Nephron (organoid): ENCODE measurements at regions not wholly inside any gene's neighbourhood (a gene's known extent, or its start where the extent isn't known, plus 50 kb on each side); places are given as distances from the start of the nearest gene placed in this dataset.
A peak's percentile ranks its signal among the peaks of the same experiment; 100 is the strongest.

Experiments
- H3K27ac Mint-ChIP-seq, 3 experiments: 2 replicates each; pipeline ENCODE4 v1.8.0; 2020; ENCODE audit warnings: mixed read lengths in 3 of 3, mild to moderate bottlenecking in 2 of 3, moderate library complexity in 1 of 3
- H3K27me3 Mint-ChIP-seq: 2 replicates; pipeline ENCODE4 v1.8.0; 2021; ENCODE audit warnings: low read depth, mild to moderate bottlenecking, moderate library complexity, mixed read lengths
- H3K36me3 Mint-ChIP-seq: 2 replicates; pipeline ENCODE4 v1.8.0; 2020; ENCODE audit warnings: low read depth, mixed read lengths
- H3K4me1 Mint-ChIP-seq: 2 replicates; pipeline ENCODE4 v1.8.0; 2020; ENCODE audit warnings: mixed read lengths
- H3K4me3 Mint-ChIP-seq, 3 experiments: 2 replicates each; pipeline ENCODE4 v1.8.0; 2020; ENCODE audit warnings: mild to moderate bottlenecking in 3 of 3, mixed read lengths in 3 of 3, moderate library complexity in 2 of 3
- H3K9me3 Mint-ChIP-seq: 2 replicates; pipeline ENCODE4 v1.8.0; 2020; ENCODE audit warnings: mixed read lengths
- CTCF ChIP-seq, 3 experiments: fragments of 200-600 bp; sonication (generic); IDR thresholded peaks; one replicate each; pipeline ENCODE4 v1.5.0; 2021; ENCODE audit warnings: antibody characterized with exemption in 3 of 3; ENCODE audit not compliant: unreplicated experiment in 3 of 3

GRCh38 chrX:2592279-2592678 is 91.5 kb upstream of the DHRSX start:
- no peak for TF ChIP-seq CTCF (IDR thresholded peaks at IDR 0.05; ENCODE audit: unreplicated experiment in 3 of 3)
- H3K9me3 Mint-ChIP-seq: no peaks in the 10 kb centered on the region
- H3K27ac Mint-ChIP-seq: no peak overlapping the region
- no peak overlapping the region for H3K4me3 Mint-ChIP-seq
- H3K27me3 Mint-ChIP-seq: peaks cover 12% of the 10 kb centered on the region
- peaks cover 14% of the 10 kb centered on the region for H3K36me3 Mint-ChIP-seq
- peaks cover 5% of the 10 kb centered on the region for H3K4me1 Mint-ChIP-seq

GRCh38 chrX:2589186-2590020 is 88.6 kb upstream of the DHRSX start:
- Mint-ChIP-seq H3K4me3 (no peak overlapping the region), H3K9me3 (no peaks in the 10 kb centered on the region)

GRCh38 chrX:2588049-2588448 is 87.3 kb upstream of the DHRSX start:
- H3K27me3 Mint-ChIP-seq: peaks cover 42% of the 10 kb centered on the region

More at GRCh38 chrX:2589186-2590020, 88.6 kb upstream of the DHRSX start:
- TF ChIP-seq CTCF (IDR thresholded peaks at IDR 0.05; ENCODE audit: unreplicated experiment in 3 of 3): no peak
- Mint-ChIP-seq H3K27ac (no peak overlapping the region), H3K36me3 (no peaks in the 10 kb centered on the region), H3K27me3 (peaks cover 41% of the 10 kb centered on the region), H3K4me1 (peaks cover 10% of the 10 kb centered on the region)

GRCh38 chrX:2587146-2587545 is 86.4 kb upstream of the DHRSX start:
- no peaks in the 10 kb centered on the region for H3K36me3 Mint-ChIP-seq
- no peak overlapping the region for H3K27ac Mint-ChIP-seq
- peaks cover 11% of the 10 kb centered on the region for H3K4me1 Mint-ChIP-seq
- peaks cover 51% of the 10 kb centered on the region for H3K27me3 Mint-ChIP-seq
- TF ChIP-seq CTCF (IDR thresholded peaks at IDR 0.05; ENCODE audit: unreplicated experiment in 3 of 3): no peak
- H3K9me3 Mint-ChIP-seq: no peaks in the 10 kb centered on the region
- H3K4me3 Mint-ChIP-seq: peak overlapping the region in 1 of 3 experiments; percentile 4

More at GRCh38 chrX:2588049-2588448, 87.3 kb upstream of the DHRSX start:
- Mint-ChIP-seq H3K9me3 (no peaks in the 10 kb centered on the region), H3K4me1 (peaks cover 10% of the 10 kb centered on the region), H3K27ac (no peak overlapping the region), H3K4me3 (no peak overlapping the region), H3K36me3 (no peaks in the 10 kb centered on the region)
- TF ChIP-seq CTCF (IDR thresholded peaks at IDR 0.05; ENCODE audit: unreplicated experiment in 3 of 3): no peak

- Mint-ChIP-seq H3K36me3 (no peaks in the 10 kb centered on the region), H3K27ac (no peak overlapping the region), H3K4me3 (peak overlapping the region; percentile 88 to 90 (median 89)), H3K9me3 (no peaks in the 10 kb centered on the region), H3K27me3 (peaks cover 71% of the 10 kb centered on the region), H3K4me1 (peaks cover 11% of the 10 kb centered on the region)
- no peak for TF ChIP-seq CTCF (IDR thresholded peaks at IDR 0.05; ENCODE audit: unreplicated experiment in 3 of 3)
Observed at GRCh38 chrX:2585158-2585470, 84.3 kb upstream of the DHRSX start.
